ENCODE measurements at regions not wholly inside any gene's neighbourhood (a gene's known extent, or its start where the extent isn't known, plus 50 kb on each side); places are given as distances from the start of the nearest gene placed in this dataset.

DNA sequence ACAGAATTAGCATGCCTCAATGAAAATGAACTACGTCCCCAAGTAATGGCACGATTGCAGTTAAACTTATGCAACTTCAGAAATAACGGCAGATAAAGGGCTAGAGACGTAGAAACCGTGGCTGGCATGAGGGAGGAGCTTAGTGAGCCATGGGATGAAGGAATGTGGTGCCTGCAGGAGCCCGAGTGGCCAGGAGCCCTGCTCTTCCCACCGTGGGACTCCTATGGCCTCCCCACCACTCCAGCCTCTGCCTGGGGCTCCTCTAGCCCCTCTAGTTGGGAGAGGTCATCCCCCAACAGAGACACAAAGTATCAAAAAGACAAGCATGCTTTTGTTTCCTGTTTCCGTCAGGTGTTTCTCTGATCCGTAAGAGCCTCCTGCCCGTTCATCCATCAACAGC, 75.1 kb upstream of the BHLHE23 start:
- TF ChIP-seq POLR2A (IDR thresholded peaks at IDR 0.05) (no peak), POLR2AphosphoS5 (IDR thresholded peaks at IDR 0.05) (no peak)
- TF ChIP-seq, protein P1, sequence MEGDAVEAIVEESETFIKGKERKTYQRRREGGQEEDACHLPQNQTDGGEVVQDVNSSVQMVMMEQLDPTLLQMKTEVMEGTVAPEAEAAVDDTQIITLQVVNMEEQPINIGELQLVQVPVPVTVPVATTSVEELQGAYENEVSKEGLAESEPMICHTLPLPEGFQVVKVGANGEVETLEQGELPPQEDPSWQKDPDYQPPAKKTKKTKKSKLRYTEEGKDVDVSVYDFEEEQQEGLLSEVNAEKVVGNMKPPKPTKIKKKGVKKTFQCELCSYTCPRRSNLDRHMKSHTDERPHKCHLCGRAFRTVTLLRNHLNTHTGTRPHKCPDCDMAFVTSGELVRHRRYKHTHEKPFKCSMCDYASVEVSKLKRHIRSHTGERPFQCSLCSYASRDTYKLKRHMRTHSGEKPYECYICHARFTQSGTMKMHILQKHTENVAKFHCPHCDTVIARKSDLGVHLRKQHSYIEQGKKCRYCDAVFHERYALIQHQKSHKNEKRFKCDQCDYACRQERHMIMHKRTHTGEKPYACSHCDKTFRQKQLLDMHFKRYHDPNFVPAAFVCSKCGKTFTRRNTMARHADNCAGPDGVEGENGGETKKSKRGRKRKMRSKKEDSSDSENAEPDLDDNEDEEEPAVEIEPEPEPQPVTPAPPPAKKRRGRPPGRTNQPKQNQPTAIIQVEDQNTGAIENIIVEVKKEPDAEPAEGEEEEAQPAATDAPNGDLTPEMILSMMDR (IDR thresholded peaks at IDR 0.05), result no peak
- DNase-seq (ENCODE audit: low spot score in 2 of 2), result no peak
- intact Hi-C loops (cut with DNase I; ENCODE audit: low total_unique reads), result no loop called here
- Histone ChIP-seq H3K27me3 (peaks cover 4 to 66% of the 10 kb centered on the region in 2 donors), H3K4me3 (no peak overlapping the region), H3K4me1 (no peaks in the 10 kb centered on the region), H3K27ac (no peak overlapping the region), H3K36me3 (no peaks in the 10 kb centered on the region), H3K9me3 (peaks cover 0 to 37% of the 10 kb centered on the region in 2 donors)

DNA sequence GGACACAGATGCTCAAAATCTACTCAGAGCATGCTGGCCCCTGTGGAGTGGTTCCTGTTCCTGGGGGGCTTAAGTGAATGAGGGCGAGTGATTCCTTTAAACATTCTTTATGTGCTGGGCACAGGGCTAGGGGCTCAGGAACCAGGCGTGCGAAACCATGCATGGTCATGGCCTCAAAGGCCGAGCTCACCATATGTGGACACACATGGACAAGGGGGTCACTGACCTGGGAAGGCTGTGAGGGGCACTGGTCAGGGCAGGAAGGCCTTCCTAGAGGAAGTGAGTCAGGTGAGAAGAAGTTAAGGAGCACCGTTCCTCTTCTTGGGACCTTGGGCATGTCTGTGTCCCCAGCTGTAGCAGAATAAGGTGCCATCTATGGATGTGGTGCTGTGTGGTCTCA, 74.6 kb upstream of the BHLHE23 start:
- Histone ChIP-seq H3K27me3 (peaks cover 4 to 66% of the 10 kb centered on the region in 2 donors), H3K4me3 (no peak overlapping the region), H3K27ac (no peak overlapping the region), H3K4me1 (no peaks in the 10 kb centered on the region), H3K9me3 (peaks cover 2 to 42% of the 10 kb centered on the region in 2 donors), H3K36me3 (no peaks in the 10 kb centered on the region)
- TF ChIP-seq POLR2A (IDR thresholded peaks at IDR 0.05), result no peak
- no peak for TF ChIP-seq POLR2AphosphoS5 (IDR thresholded peaks at IDR 0.05)
- TF ChIP-seq, protein P1 (IDR thresholded peaks at IDR 0.05), result no peak
- no peak for DNase-seq (ENCODE audit: low spot score in 2 of 2)
- intact Hi-C loops (cut with DNase I; ENCODE audit: low total_unique reads), result no loop called here

DNA sequence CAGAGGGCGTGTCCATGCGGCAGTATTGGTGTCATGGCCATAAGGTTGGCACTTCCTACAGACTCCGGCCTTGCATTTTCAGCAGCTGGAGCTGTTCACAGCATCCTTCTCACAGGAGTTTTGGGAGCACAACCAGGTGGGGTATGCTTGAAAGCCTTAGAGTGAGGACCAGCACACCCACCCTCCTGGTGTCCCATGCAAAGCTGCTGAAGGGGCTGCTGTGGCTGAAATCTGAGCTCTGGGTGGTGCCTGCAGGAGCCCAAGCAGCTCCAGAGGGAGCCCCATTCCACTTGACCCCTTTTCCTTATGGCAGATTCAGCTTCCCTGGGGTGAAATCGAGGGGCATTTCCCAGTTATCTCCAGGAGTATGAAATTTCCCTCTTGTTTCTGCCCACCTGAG, 74.0 kb upstream of the BHLHE23 start:
- Histone ChIP-seq H3K4me3 (no peak overlapping the region), H3K27me3 (peaks cover 4 to 62% of the 10 kb centered on the region in 2 donors), H3K4me1 (no peaks in the 10 kb centered on the region), H3K36me3 (no peaks in the 10 kb centered on the region), H3K9me3 (peaks cover 4 to 47% of the 10 kb centered on the region in 2 donors), H3K27ac (no peak overlapping the region)
- intact Hi-C loops (cut with DNase I; ENCODE audit: low total_unique reads), result no loop called here
- TF ChIP-seq POLR2A (IDR thresholded peaks at IDR 0.05), result no peak
- TF ChIP-seq, protein P1 (IDR thresholded peaks at IDR 0.05), result no peak
- no peak for TF ChIP-seq POLR2AphosphoS5 (IDR thresholded peaks at IDR 0.05)
- DNase-seq (ENCODE audit: low spot score in 2 of 2), result no peak

DNA sequence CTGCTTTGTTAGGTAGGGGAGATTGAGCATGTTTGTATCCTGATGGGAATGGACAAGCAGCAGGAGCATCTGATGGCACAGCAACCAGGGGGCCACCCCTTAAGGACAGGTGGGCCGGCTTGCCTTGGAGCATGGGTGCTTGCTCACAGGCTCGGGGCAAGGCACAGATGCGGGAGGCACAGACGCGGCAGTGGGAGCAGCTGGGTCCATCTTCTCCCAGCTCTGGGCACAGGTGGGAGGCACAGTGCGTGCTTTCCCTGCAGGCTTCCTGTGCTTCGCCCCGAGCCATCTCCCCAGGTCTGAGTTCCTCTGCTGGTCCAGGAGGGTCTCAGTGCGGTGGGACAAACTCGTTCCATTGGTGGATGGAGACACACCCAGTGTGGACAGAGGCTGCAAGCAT, 73.6 kb upstream of the BHLHE23 start:
- intact Hi-C loops (cut with DNase I; ENCODE audit: low total_unique reads), result no loop called here
- Histone ChIP-seq H3K9me3 (peaks cover 4 to 49% of the 10 kb centered on the region in 2 donors), H3K36me3 (no peaks in the 10 kb centered on the region), H3K27ac (no peak overlapping the region), H3K4me1 (no peaks in the 10 kb centered on the region), H3K4me3 (no peak overlapping the region), H3K27me3 (peaks cover 4 to 59% of the 10 kb centered on the region in 2 donors)
- TF ChIP-seq, protein P1 (IDR thresholded peaks at IDR 0.05), result no peak
- TF ChIP-seq POLR2A (IDR thresholded peaks at IDR 0.05), result no peak
- TF ChIP-seq POLR2AphosphoS5 (IDR thresholded peaks at IDR 0.05), result no peak
- peak in 1 of 2 donors; percentile 17 for DNase-seq (ENCODE audit: low spot score in 2 of 2)

DNA sequence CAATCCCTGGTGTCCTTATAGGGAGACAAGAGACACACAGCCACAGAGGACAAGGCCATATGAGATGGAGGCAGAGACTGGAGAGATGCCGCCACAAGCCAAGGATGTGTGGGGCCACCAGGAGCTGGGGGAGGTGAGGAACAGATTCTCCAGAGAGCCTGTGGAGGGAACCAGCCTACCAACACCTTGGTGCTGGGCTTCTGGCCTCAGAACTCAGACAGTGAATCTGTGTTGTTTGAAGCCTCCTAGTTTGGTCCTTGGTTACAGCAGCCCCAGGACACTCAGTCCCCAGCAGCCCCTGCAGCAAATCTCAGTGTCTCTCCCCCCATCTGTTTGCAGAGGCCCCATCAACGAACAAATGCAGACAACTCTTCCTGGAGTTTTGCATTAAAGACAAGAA, 73.2 kb upstream of the BHLHE23 start:
- H3K9me3 ChIP-seq, result peaks cover 4 to 53% of the 10 kb centered on the region in 2 donors
- H3K27me3 ChIP-seq, result peaks cover 4 to 56% of the 10 kb centered on the region in 2 donors
- H3K27ac ChIP-seq, result no peak overlapping the region
- intact Hi-C loops (cut with DNase I; ENCODE audit: low total_unique reads), result no loop called here
- no peak for DNase-seq (ENCODE audit: low spot score in 2 of 2)
- TF ChIP-seq, protein P1 (IDR thresholded peaks at IDR 0.05), result no peak
- no peak for TF ChIP-seq POLR2AphosphoS5 (IDR thresholded peaks at IDR 0.05)
- TF ChIP-seq POLR2A (IDR thresholded peaks at IDR 0.05), result no peak
- no peaks in the 10 kb centered on the region for H3K36me3 ChIP-seq
- no peaks in the 10 kb centered on the region for H3K4me1 ChIP-seq
- no peak overlapping the region for H3K4me3 ChIP-seq
